ENCODE measurements at regions not wholly inside any gene's neighbourhood (a gene's known extent, or its start where the extent isn't known, plus 50 kb on each side); places are given as distances from the start of the nearest gene placed in this dataset.

GRCh38 chr2:16279201-16279570, 338.8 kb downstream of the MYCN start:
- Histone ChIP-seq H3K4me1 (ENCODE audit: control insufficient read depth in 2 of 2, insufficient read depth in 2 of 2, low read length in 1 of 2) (no peaks in the 10 kb centered on the region), H3K36me3 (ENCODE audit: control insufficient read depth in 2 of 2, insufficient read depth in 2 of 2, low read length in 1 of 2) (no peaks in the 10 kb centered on the region), H3K27ac (ENCODE audit: low read depth in 2 of 2, low read length in 1 of 2) (no peak overlapping the region), H3K27me3 (ENCODE audit: control insufficient read depth in 1 of 2, insufficient read depth in 2 of 2, low read length in 2 of 2) (no peaks in the 10 kb centered on the region), H3K9me3 (ENCODE audit: control insufficient read depth in 2 of 2, insufficient read depth in 1 of 2, low read depth in 1 of 2, low read length in 1 of 2) (peaks cover 0 to 3% of the 10 kb centered on the region in 2 donors), H3K4me3 (ENCODE audit: low read depth in 1 of 2, low read length in 2 of 2) (no peak overlapping the region)
- WGBS, 2 donors, result 83 to 88% methylated on average over 4 of the region's 4 CpGs

- Histone ChIP-seq H3K4me3 (ENCODE audit: low read depth in 1 of 2, low read length in 2 of 2) (no peak overlapping the region), H3K36me3 (ENCODE audit: control insufficient read depth in 2 of 2, insufficient read depth in 2 of 2, low read length in 1 of 2) (no peaks in the 10 kb centered on the region), H3K4me1 (ENCODE audit: control insufficient read depth in 2 of 2, insufficient read depth in 2 of 2, low read length in 1 of 2) (no peaks in the 10 kb centered on the region), H3K9me3 (ENCODE audit: control insufficient read depth in 2 of 2, insufficient read depth in 1 of 2, low read depth in 1 of 2, low read length in 1 of 2) (peaks cover 0 to 3% of the 10 kb centered on the region in 2 donors), H3K27me3 (ENCODE audit: control insufficient read depth in 1 of 2, insufficient read depth in 2 of 2, low read length in 2 of 2) (no peaks in the 10 kb centered on the region), H3K27ac (ENCODE audit: low read depth in 2 of 2, low read length in 1 of 2) (no peak overlapping the region)
- 91 to 94% methylated on average over 8 of the region's 8 CpGs for WGBS, 2 donors
These were observed 338.3 kb downstream of the MYCN start for GRCh38 chr2:16278421-16279200.

GRCh38 chr2:16277117-16277516, 336.8 kb downstream of the MYCN start:
- no peaks in the 10 kb centered on the region for H3K36me3 ChIP-seq (ENCODE audit: control insufficient read depth in 2 of 2, insufficient read depth in 2 of 2, low read length in 1 of 2)
- WGBS, 2 donors, result 77% methylated on average over 2 of the region's 2 CpGs
- H3K4me1 ChIP-seq (ENCODE audit: control insufficient read depth in 2 of 2, insufficient read depth in 2 of 2, low read length in 1 of 2), result no peaks in the 10 kb centered on the region
- H3K27me3 ChIP-seq (ENCODE audit: control insufficient read depth in 1 of 2, insufficient read depth in 2 of 2, low read length in 2 of 2), result no peaks in the 10 kb centered on the region
- H3K9me3 ChIP-seq (ENCODE audit: control insufficient read depth in 2 of 2, insufficient read depth in 1 of 2, low read depth in 1 of 2, low read length in 1 of 2), result peaks cover 0 to 2% of the 10 kb centered on the region in 2 donors
- H3K4me3 ChIP-seq (ENCODE audit: low read depth in 1 of 2, low read length in 2 of 2), result no peak overlapping the region
- H3K27ac ChIP-seq (ENCODE audit: low read depth in 2 of 2, low read length in 1 of 2), result no peak overlapping the region

GRCh38 chr2:16275661-16276060, 335.3 kb downstream of the MYCN start:
- H3K36me3 ChIP-seq (ENCODE audit: control insufficient read depth in 2 of 2, insufficient read depth in 2 of 2, low read length in 1 of 2), result no peaks in the 10 kb centered on the region
- H3K27ac ChIP-seq (ENCODE audit: low read depth in 2 of 2, low read length in 1 of 2), result no peak overlapping the region
- no peaks in the 10 kb centered on the region for H3K9me3 ChIP-seq (ENCODE audit: control insufficient read depth in 2 of 2, insufficient read depth in 1 of 2, low read depth in 1 of 2, low read length in 1 of 2)
- no peak overlapping the region for H3K4me3 ChIP-seq (ENCODE audit: low read depth in 1 of 2, low read length in 2 of 2)
- WGBS, 2 donors, result 42 to 55% methylated on average over 4 of the region's 4 CpGs
- H3K4me1 ChIP-seq (ENCODE audit: control insufficient read depth in 2 of 2, insufficient read depth in 2 of 2, low read length in 1 of 2), result no peaks in the 10 kb centered on the region
- H3K27me3 ChIP-seq (ENCODE audit: control insufficient read depth in 1 of 2, insufficient read depth in 2 of 2, low read length in 2 of 2), result no peaks in the 10 kb centered on the region

- Histone ChIP-seq H3K4me3 (ENCODE audit: low read depth in 1 of 2, low read length in 2 of 2) (no peak overlapping the region), H3K9me3 (ENCODE audit: control insufficient read depth in 2 of 2, insufficient read depth in 1 of 2, low read depth in 1 of 2, low read length in 1 of 2) (no peaks in the 10 kb centered on the region), H3K27me3 (ENCODE audit: control insufficient read depth in 1 of 2, insufficient read depth in 2 of 2, low read length in 2 of 2) (no peaks in the 10 kb centered on the region), H3K27ac (ENCODE audit: low read depth in 2 of 2, low read length in 1 of 2) (no peak overlapping the region), H3K36me3 (ENCODE audit: control insufficient read depth in 2 of 2, insufficient read depth in 2 of 2, low read length in 1 of 2) (no peaks in the 10 kb centered on the region), H3K4me1 (ENCODE audit: control insufficient read depth in 2 of 2, insufficient read depth in 2 of 2, low read length in 1 of 2) (no peaks in the 10 kb centered on the region)
- WGBS, 2 donors, result 82 to 85% methylated on average over 4 of the region's 4 CpGs
These were observed 334.8 kb downstream of the MYCN start for GRCh38 chr2:16275131-16275530.

- H3K36me3 ChIP-seq (ENCODE audit: control insufficient read depth in 2 of 2, insufficient read depth in 2 of 2, low read length in 1 of 2), result no peaks in the 10 kb centered on the region
- H3K9me3 ChIP-seq (ENCODE audit: control insufficient read depth in 2 of 2, insufficient read depth in 1 of 2, low read depth in 1 of 2, low read length in 1 of 2), result no peaks in the 10 kb centered on the region
- H3K27ac ChIP-seq (ENCODE audit: low read depth in 2 of 2, low read length in 1 of 2), result no peak overlapping the region
- H3K4me3 ChIP-seq (ENCODE audit: low read depth in 1 of 2, low read length in 2 of 2), result no peak overlapping the region
- H3K27me3 ChIP-seq (ENCODE audit: control insufficient read depth in 1 of 2, insufficient read depth in 2 of 2, low read length in 2 of 2), result no peaks in the 10 kb centered on the region
- no peaks in the 10 kb centered on the region for H3K4me1 ChIP-seq (ENCODE audit: control insufficient read depth in 2 of 2, insufficient read depth in 2 of 2, low read length in 1 of 2)
These were observed 332.8 kb downstream of the MYCN start for GRCh38 chr2:16273111-16273510.

GRCh38 chr2:16272038-16272788, 331.9 kb downstream of the MYCN start:
- H3K9me3 ChIP-seq (ENCODE audit: control insufficient read depth in 2 of 2, insufficient read depth in 1 of 2, low read depth in 1 of 2, low read length in 1 of 2), result no peaks in the 10 kb centered on the region
- no peaks in the 10 kb centered on the region for H3K36me3 ChIP-seq (ENCODE audit: control insufficient read depth in 2 of 2, insufficient read depth in 2 of 2, low read length in 1 of 2)
- H3K27me3 ChIP-seq (ENCODE audit: control insufficient read depth in 1 of 2, insufficient read depth in 2 of 2, low read length in 2 of 2), result no peaks in the 10 kb centered on the region
- no peak overlapping the region for H3K4me3 ChIP-seq (ENCODE audit: low read depth in 1 of 2, low read length in 2 of 2)
- H3K27ac ChIP-seq (ENCODE audit: low read depth in 2 of 2, low read length in 1 of 2), result no peak overlapping the region
- H3K4me1 ChIP-seq (ENCODE audit: control insufficient read depth in 2 of 2, insufficient read depth in 2 of 2, low read length in 1 of 2), result no peaks in the 10 kb centered on the region
- WGBS, 2 donors, result 74 to 80% methylated on average over 10 of the region's 10 CpGs

GRCh38 chr2:16271231-16271896, 331.0 kb downstream of the MYCN start:
- Histone ChIP-seq H3K36me3 (ENCODE audit: control insufficient read depth in 2 of 2, insufficient read depth in 2 of 2, low read length in 1 of 2) (no peaks in the 10 kb centered on the region), H3K4me1 (ENCODE audit: control insufficient read depth in 2 of 2, insufficient read depth in 2 of 2, low read length in 1 of 2) (no peaks in the 10 kb centered on the region), H3K9me3 (ENCODE audit: control insufficient read depth in 2 of 2, insufficient read depth in 1 of 2, low read depth in 1 of 2, low read length in 1 of 2) (no peaks in the 10 kb centered on the region), H3K27ac (ENCODE audit: low read depth in 2 of 2, low read length in 1 of 2) (no peak overlapping the region), H3K27me3 (ENCODE audit: control insufficient read depth in 1 of 2, insufficient read depth in 2 of 2, low read length in 2 of 2) (no peaks in the 10 kb centered on the region), H3K4me3 (ENCODE audit: low read depth in 1 of 2, low read length in 2 of 2) (no peak overlapping the region)
- 67 to 68% methylated on average over 2 of the region's 2 CpGs for WGBS, 2 donors

GRCh38 chr2:16270441-16270840, 330.1 kb downstream of the MYCN start:
- H3K4me3 ChIP-seq (ENCODE audit: low read depth in 1 of 2, low read length in 2 of 2), result no peak overlapping the region
- no peaks in the 10 kb centered on the region for H3K4me1 ChIP-seq (ENCODE audit: control insufficient read depth in 2 of 2, insufficient read depth in 2 of 2, low read length in 1 of 2)
- H3K36me3 ChIP-seq (ENCODE audit: control insufficient read depth in 2 of 2, insufficient read depth in 2 of 2, low read length in 1 of 2), result no peaks in the 10 kb centered on the region
- 82 to 90% methylated on average over 4 of the region's 4 CpGs for WGBS, 2 donors
- H3K27ac ChIP-seq (ENCODE audit: low read depth in 2 of 2, low read length in 1 of 2), result no peak overlapping the region
- H3K27me3 ChIP-seq (ENCODE audit: control insufficient read depth in 1 of 2, insufficient read depth in 2 of 2, low read length in 2 of 2), result no peaks in the 10 kb centered on the region
- no peaks in the 10 kb centered on the region for H3K9me3 ChIP-seq (ENCODE audit: control insufficient read depth in 2 of 2, insufficient read depth in 1 of 2, low read depth in 1 of 2, low read length in 1 of 2)

Measured in esophagus (tissue), 2 donors.